CD4-positive, alpha-beta T cell (primary cell): ENCODE measurements at regions not wholly inside any gene's neighbourhood (a gene's known extent, or its start where the extent isn't known, plus 50 kb on each side); places are given as distances from the start of the nearest gene placed in this dataset.

Experiments used
- ATAC-seq: fragments of 200-7000 bp; cut with Tn5 transposase; one replicate; pipeline ENCODE4 v1.10.0; 2022; ENCODE audit warnings: mild to moderate bottlenecking; ENCODE audit not compliant: poor library complexity
- CTCF ChIA-PET: fragments of 350-600 bp; sonication (Branson Sonifier 250); formaldehyde crosslinking; loops from one replicate; lab custom pipeline; 2021; ENCODE audit warnings: antibody characterized with exemption, inconsistent platforms; lab: Charles Lee
- POLR2A ChIA-PET: fragments of 350-600 bp; sonication (Branson Sonifier 250); formaldehyde crosslinking; loops from one replicate; lab custom pipeline; 2021; ENCODE audit warnings: antibody characterized with exemption, inconsistent platforms; lab: Charles Lee
- DNase-seq, 14 experiments: peaks; one replicate each; pipeline ENCODE4 v3.0.0-alpha.2; 2013 to 2020; ENCODE audit warnings: mixed read lengths in 2 of 14
- H3K27ac ChIP-seq, 2 donors: one replicate each; pipeline versions ENCODE4 v1.5.1 to v1.7.0; 2013; ENCODE audit warnings: low read length in 2 of 2, low read depth in 1 of 2, mild to moderate bottlenecking in 1 of 2
- H3K27me3 ChIP-seq, 2 experiments: 1 replicate in 1 of 2; 2 replicates in 1 of 2; pipeline versions ENCODE4 v1.6.1 to v1.7.0; 2013; ENCODE audit warnings: low read length in 2 of 2, control low read depth in 1 of 2, mild to moderate bottlenecking in 1 of 2, moderate library complexity in 1 of 2; ENCODE audit not compliant: insufficient read depth in 2 of 2, control insufficient read depth in 1 of 2
- H3K36me3 ChIP-seq: one replicate; pipeline ENCODE4 v1.6.1; 2013; ENCODE audit warnings: low read length, control low read depth; ENCODE audit not compliant: insufficient read depth
- H3K4me1 ChIP-seq: one replicate; pipeline ENCODE4 v1.6.1; 2013; ENCODE audit warnings: low read length, control low read depth; ENCODE audit not compliant: insufficient read depth
- H3K4me3 ChIP-seq: one replicate; pipeline ENCODE4 v1.5.1; 2013; ENCODE audit warnings: mild to moderate bottlenecking, low read length, moderate library complexity
- H3K9me3 ChIP-seq, 2 experiments: 1 replicate in 1 of 2; 2 replicates in 1 of 2; pipeline versions ENCODE4 v1.6.1 to v1.7.0; 2013; ENCODE audit warnings: low read length in 2 of 2, mild to moderate bottlenecking in 2 of 2, control low read depth in 1 of 2, moderate library complexity in 1 of 2; ENCODE audit not compliant: control insufficient read depth in 1 of 2, insufficient read depth in 1 of 2
- H3K27ac Mint-ChIP-seq: one replicate; pipeline ENCODE4 v1.8.0; 2020; ENCODE audit warnings: mixed read lengths
- H3K27me3 Mint-ChIP-seq: one replicate; pipeline ENCODE4 v1.8.0; 2021; ENCODE audit warnings: mixed read lengths
- H3K36me3 Mint-ChIP-seq: one replicate; pipeline ENCODE4 v1.8.0; 2021; ENCODE audit warnings: low read depth, mixed read lengths
- H3K4me1 Mint-ChIP-seq: one replicate; pipeline ENCODE4 v1.8.0; 2021; ENCODE audit warnings: low read depth, mixed read lengths
- H3K4me3 Mint-ChIP-seq: one replicate; pipeline ENCODE4 v1.8.0; 2020; ENCODE audit warnings: mild to moderate bottlenecking, mixed read lengths
- H3K9me3 Mint-ChIP-seq: one replicate; pipeline ENCODE4 v1.8.0; 2020; ENCODE audit warnings: mixed read lengths
- CTCF ChIP-seq: fragments of 200-600 bp; IDR thresholded peaks from one replicate; pipeline ENCODE4 v1.8.0; 2022; ENCODE audit warnings: antibody characterized with exemption, mild to moderate bottlenecking
- intact Hi-C, 2 experiments: fragments of 100-400 bp; cut with DNase I in 1 of 2; cut with micrococcal nuclease in 1 of 2; formaldehyde crosslinking; loops; one replicate each; pipeline versions ENCODE4 v1.15.1 to v1.9.0; 2023 to 2025; cut with DNase I, micrococcal nuclease

- Mint-ChIP-seq H3K27ac (no peak overlapping the region), H3K36me3 (no peaks in the 10 kb centered on the region), H3K4me1 (no peaks in the 10 kb centered on the region), H3K9me3 (no peaks in the 10 kb centered on the region), H3K4me3 (no peak overlapping the region), H3K27me3 (no peaks in the 10 kb centered on the region)
- ATAC-seq (no peak), DNase-seq (no peak)
- H3K4me1 ChIP-seq: no peaks in the 10 kb centered on the region
- intact Hi-C loops: no loop called here
- CTCF ChIA-PET: no interaction called here
- H3K9me3 ChIP-seq: no peaks in the 10 kb centered on the region
- no peak for TF ChIP-seq CTCF
- H3K27ac ChIP-seq: no peak overlapping the region
- H3K27me3 ChIP-seq: no peaks in the 10 kb centered on the region
- H3K4me3 ChIP-seq: no peak overlapping the region
- no peaks in the 10 kb centered on the region for H3K36me3 ChIP-seq
- POLR2A ChIA-PET: no interaction called here
These were observed 237.0 kb downstream of the IKZF2 start for GRCh38 chr2:212914392-212914791.

- H3K36me3 Mint-ChIP-seq: no peaks in the 10 kb centered on the region
- H3K9me3 Mint-ChIP-seq: no peaks in the 10 kb centered on the region
- Histone ChIP-seq H3K9me3 (no peaks in the 10 kb centered on the region), H3K27ac (no peak overlapping the region), H3K4me1 (no peaks in the 10 kb centered on the region), H3K36me3 (no peaks in the 10 kb centered on the region), H3K27me3 (no peaks in the 10 kb centered on the region), H3K4me3 (no peak overlapping the region)
- no peak for TF ChIP-seq CTCF
- no peak overlapping the region for H3K27ac Mint-ChIP-seq
- intact Hi-C loops: no loop called here
- H3K4me3 Mint-ChIP-seq: no peak overlapping the region
- CTCF ChIA-PET: no interaction called here
- DNase-seq (no peak), ATAC-seq (no peak)
- no peaks in the 10 kb centered on the region for H3K4me1 Mint-ChIP-seq
- POLR2A ChIA-PET: no interaction called here
- H3K27me3 Mint-ChIP-seq: no peaks in the 10 kb centered on the region
These were observed 237.6 kb downstream of the IKZF2 start for GRCh38 chr2:212913640-212914306.

- Mint-ChIP-seq H3K27ac (no peak overlapping the region), H3K4me1 (no peaks in the 10 kb centered on the region), H3K27me3 (no peaks in the 10 kb centered on the region), H3K4me3 (no peak overlapping the region), H3K9me3 (no peaks in the 10 kb centered on the region), H3K36me3 (no peaks in the 10 kb centered on the region)
- H3K4me1 ChIP-seq: no peaks in the 10 kb centered on the region
- TF ChIP-seq CTCF: no peak
- no peaks in the 10 kb centered on the region for H3K27me3 ChIP-seq
- intact Hi-C loops: no loop called here
- no peak overlapping the region for H3K4me3 ChIP-seq
- H3K27ac ChIP-seq: no peak overlapping the region
- ATAC-seq (no peak), DNase-seq (no peak)
- ChIA-PET CTCF (no interaction called here), POLR2A (no interaction called here)
- no peaks in the 10 kb centered on the region for H3K36me3 ChIP-seq
- no peaks in the 10 kb centered on the region for H3K9me3 ChIP-seq
These were observed 238.8 kb downstream of the IKZF2 start for GRCh38 chr2:212912445-212913103.
